GM21367 (cell line): ENCODE measurements at regions not wholly inside any gene's neighbourhood (a gene's known extent, or its start where the extent isn't known, plus 50 kb on each side); places are given as distances from the start of the nearest gene placed in this dataset.

Source experiments
- ATAC-seq: cut with Tn5 transposase; IDR thresholded peaks from one replicate; pipeline ENCODE4 v1.9.1; 2021; ENCODE audit not compliant: unreplicated experiment

DNA sequence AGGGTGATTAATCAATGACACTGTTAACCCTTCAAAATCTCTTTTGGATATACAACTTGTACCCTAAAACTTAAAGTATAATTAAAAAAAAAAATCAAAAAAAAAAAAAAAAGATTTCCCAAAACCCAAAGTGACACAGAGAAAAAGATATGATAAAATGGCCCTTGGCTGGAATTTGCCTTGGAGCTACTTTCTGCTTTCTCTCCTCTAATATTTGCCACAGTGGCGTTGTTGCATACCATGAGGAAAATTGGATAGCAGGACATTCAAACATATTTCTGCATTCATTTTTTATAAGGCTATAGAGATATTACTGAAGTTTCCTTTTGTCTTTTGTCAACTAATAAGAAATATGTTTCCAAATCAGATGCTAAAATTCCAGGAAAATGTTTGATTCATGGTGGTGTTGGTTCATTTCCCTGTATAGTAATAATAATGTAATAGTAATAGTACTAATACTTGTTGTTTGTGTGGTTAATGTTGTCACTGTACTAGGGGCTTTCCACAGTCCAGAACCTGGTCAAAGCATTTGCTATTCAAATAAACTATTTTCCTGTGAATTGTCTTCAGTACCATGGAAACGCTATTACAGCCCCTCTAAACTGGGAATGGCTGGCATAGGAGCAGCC is 441.3 kb upstream of the THBS1 start:
- ATAC-seq: no peak

GRCh38 chr15:39140060-39140604 is 440.7 kb upstream of the THBS1 start:
- no peak for ATAC-seq

DNA sequence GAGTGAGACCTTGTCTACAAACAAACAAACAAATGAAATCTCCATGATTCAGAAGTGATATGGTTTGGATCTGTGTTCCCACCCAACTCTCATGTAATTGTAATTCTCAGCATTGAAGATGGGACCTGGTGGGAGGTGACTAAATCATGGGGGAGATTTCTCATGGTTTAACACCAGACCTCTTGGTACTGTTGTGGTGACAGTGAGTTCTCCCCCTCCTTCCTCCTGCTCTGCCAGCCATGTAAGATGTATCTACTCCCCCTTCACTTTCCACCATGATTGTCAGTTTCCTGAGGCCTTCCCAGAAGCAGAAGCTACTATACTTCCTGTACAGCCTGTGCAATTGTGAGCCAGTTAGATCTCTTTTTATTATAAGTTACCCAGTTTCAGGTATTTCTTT is 438.4 kb upstream of the THBS1 start:
- no peak for ATAC-seq

DNA sequence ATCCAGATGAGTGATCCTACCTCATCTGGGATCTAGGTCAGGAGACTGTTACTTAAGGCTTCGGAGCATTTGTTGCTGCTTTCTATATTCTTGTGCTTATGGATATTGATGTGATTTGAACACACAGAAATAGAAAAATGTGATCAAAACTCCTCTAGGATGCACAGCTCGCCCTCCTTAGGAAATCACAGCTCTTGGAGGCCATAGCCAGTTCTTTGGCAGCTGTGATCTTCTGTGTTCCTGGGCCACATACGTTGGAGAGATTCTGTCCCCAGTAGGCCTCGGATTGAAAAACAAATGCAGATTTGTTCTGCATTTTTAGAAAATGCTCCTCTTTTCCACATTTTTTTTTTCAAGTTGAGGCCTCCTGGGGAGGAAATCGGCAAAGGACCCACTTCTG is 437.4 kb upstream of the THBS1 start:
- no peak for ATAC-seq

GRCh38 chr15:39144051-39144450 is 436.8 kb upstream of the THBS1 start:
- no peak for ATAC-seq

- no peak for ATAC-seq
Measured at GRCh38 chr15:39144613-39145499, 436.0 kb upstream of the THBS1 start.

DNA sequence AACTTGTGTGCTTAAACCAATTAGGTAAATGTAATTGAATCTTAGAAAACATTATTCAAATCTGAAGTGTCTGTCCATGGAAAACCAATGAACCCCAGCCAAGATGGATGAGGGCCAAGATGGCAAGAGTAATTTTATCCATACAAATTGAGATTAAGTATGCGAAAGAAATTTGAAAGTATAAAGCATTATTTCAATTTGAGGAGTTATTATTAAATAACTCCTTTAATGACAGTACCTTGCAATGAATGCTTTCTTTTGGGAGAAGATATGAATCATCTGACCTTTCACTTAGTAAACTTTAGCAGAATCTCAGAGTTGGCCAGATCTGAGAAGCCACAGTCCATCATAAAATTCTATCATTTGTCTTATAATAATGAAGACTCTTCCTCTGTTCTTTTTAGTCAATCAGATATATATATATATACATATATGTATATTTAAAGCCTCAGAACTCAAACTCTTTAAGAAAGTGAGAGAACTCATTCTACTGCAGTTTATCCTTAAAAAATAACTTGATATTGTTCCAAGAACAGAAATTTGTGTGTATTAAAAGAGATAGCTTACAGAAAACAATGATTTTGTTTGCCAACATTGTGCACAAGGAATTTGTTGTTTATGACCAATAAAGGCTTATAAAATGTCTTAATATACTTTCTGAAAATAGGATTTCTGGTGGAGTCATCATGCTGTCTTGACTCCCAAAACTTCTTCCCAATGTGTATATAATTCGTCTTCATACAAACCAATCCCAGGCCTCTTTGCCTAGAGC is 434.8 kb upstream of the THBS1 start:
- no peak for ATAC-seq

- ATAC-seq: no peak
Measured at GRCh38 chr15:39149636-39150150, 431.2 kb upstream of the THBS1 start.

GRCh38 chr15:39151545-39151944 is 429.3 kb upstream of the THBS1 start:
- no peak for ATAC-seq

- ATAC-seq: no peak
Measured at GRCh38 chr15:39153058-39153714, 427.7 kb upstream of the THBS1 start.

- ATAC-seq: no peak
Measured at GRCh38 chr15:39153716-39154115, 427.2 kb upstream of the THBS1 start.

DNA sequence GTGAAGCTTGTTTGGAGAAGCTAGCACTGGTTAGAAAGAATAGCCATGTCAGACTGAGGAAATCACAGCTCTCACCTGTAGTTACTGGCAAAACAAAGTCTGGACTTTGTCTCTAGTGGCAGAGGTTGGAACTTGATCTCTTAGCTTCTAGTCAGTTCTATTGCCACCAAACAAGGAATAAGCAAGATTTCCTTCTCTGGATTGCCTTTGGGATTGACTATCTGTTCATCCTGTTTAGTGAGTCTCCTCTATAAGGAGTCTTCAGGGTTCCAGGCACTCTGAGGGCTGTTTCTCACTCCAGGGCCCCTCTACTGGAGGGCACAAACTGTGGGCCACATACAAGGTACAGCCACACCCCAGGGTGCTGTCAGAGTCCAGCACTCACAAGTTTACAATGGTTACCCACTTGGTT is 426.6 kb upstream of the THBS1 start:
- ATAC-seq: no peak

DNA sequence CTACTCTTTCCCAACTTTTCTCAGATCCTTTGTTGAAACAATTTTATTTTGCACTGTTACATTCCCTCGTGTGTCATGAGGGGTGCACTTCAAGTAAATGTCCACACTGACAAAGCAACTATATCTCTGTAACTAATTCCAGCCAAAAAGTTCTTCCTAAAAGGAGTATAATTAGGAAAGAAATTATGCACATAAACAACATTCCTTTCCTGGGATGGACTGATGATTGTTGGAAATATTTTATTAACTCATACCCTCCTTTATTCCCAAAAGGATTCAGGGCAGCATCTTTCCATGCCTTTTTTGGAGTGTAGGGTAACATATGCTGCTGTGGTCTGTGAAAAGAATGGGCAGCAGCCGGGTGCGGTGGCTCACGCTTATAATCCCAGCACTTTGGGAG is 426.1 kb upstream of the THBS1 start:
- ATAC-seq: no peak

GRCh38 chr15:39156166-39156565 is 424.7 kb upstream of the THBS1 start:
- ATAC-seq: no peak

- no peak for ATAC-seq
Measured at GRCh38 chr15:39156646-39157250, 424.1 kb upstream of the THBS1 start.

- ATAC-seq: no peak
Measured at GRCh38 chr15:39157882-39158281, 423.0 kb upstream of the THBS1 start.

DNA sequence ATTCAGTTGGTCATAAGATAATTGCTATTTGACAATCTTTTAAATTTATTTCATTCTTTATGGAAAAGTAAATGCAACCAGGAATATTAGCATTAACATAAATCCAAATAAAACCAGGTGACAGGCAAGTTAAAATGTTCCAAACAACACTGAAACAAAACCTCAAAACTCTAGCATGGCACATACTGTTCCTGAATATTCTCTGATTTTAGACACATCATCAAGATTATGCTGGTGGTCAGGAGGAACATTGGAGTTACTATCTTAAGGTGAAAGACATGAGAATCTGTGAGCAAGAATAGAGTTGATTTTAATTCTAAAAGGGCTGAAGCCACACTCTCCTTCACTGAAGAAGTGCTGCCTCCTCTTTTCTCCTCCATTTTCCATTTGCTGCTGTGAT is 421.0 kb upstream of the THBS1 start:
- no peak for ATAC-seq

- no peak for ATAC-seq
Measured at GRCh38 chr15:39161096-39161495, 419.8 kb upstream of the THBS1 start.

DNA sequence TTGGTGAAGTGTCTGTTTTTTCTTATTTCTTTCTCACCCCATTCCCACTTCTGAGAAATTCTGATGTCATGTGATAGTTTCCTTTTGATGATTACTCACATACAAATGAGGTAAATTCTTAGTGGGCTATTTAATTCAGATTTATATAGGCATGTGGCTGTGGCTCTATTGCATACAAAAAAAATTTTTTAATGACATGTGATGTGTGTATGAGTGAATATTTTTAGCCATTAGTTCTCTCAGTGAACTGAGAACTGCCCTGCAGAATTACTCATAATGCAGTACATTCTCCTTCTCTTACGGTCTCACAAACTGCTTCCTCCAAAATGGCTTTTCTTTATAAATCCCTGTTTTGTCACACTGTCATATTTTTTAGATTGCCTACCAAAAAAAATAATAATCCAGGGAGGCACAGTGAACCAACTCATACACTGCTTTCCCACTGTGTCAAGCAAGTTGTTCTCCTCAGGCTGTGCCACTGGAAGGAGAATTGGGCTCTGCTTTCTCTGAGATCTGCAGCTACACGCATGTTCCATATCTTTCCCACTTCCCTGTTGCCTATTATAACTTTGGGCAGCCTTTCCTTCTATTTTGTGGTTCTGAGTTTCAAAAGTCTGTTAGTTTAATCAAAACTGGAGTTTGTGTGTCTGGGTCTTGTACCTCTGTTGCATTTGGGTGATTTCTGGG is 415.7 kb upstream of the THBS1 start:
- ATAC-seq: no peak
